IMR-90 (cell line): ENCODE measurements at regions not wholly inside any gene's neighbourhood (a gene's known extent, or its start where the extent isn't known, plus 50 kb on each side); places are given as distances from the start of the nearest gene placed in this dataset.

Source experiments
- ATAC-seq: fragments of 200-7000 bp; cut with Tn5 transposase; 2 replicates; pipeline ENCODE4 v1.9.1; 2020; ENCODE audit warnings: low read depth, mild to moderate bottlenecking, moderate library complexity
- BruUV-seq: library from RNA; stranded (reverse); fragments of 400-500 nt; replicated peaks from 2 replicates; lab custom pipeline; 2021; lab: Mats Ljungman, UMichigan
- CTCF ChIA-PET: fragments of 300-600 bp; formaldehyde crosslinking; extraction: SDS; loops from one replicate; lab custom pipeline; 2021; ENCODE audit warnings: antibody characterized with exemption; lab: Yijun Ruan, JAX
- POLR2A ChIA-PET: fragments of 300-600 bp; sonication (Branson Sonifier 250); formaldehyde crosslinking; loops from one replicate; lab custom pipeline; 2022; ENCODE audit warnings: antibody characterized with exemption; ENCODE audit not compliant: unreplicated experiment; lab: Charles Lee
- DNase-seq: peaks from one replicate; pipeline ENCODE4 v3.0.0; 2013
- H2AFZ ChIP-seq: replicated peaks from 2 replicates; pipeline ENCODE3; 2013; ENCODE audit warnings: low read length, mild to moderate bottlenecking; ENCODE audit not compliant: poor library complexity
- H2AK5ac ChIP-seq: 2 replicates; pipeline ENCODE4 v1.6.1; 2013; ENCODE audit warnings: low read depth, low read length, inconsistent platforms
- H2AK9ac ChIP-seq: replicated peaks from 2 replicates; pipeline ENCODE3; 2013; ENCODE audit warnings: mild to moderate bottlenecking, low read depth, low read length, moderate library complexity; ENCODE audit not compliant: poor library complexity
- H2BK120ac ChIP-seq: 2 replicates; pipeline ENCODE4 v1.6.1; 2013; ENCODE audit warnings: low read depth, low read length, inconsistent platforms
- H2BK15ac ChIP-seq: 3 replicates; pipeline ENCODE4 v1.6.1; 2013; ENCODE audit warnings: low read depth, low read length, inconsistent platforms
- H2BK20ac ChIP-seq: 2 replicates; pipeline ENCODE4 v1.6.1; 2013; ENCODE audit warnings: low read depth, mild to moderate bottlenecking, inconsistent platforms, low read length, moderate library complexity
- H2BK5ac ChIP-seq: 2 replicates; pipeline ENCODE4 v1.6.1; 2013; ENCODE audit warnings: mild to moderate bottlenecking, low read depth, low read length, inconsistent platforms; ENCODE audit not compliant: poor library complexity, severe bottlenecking
- H3K14ac ChIP-seq: replicated peaks from 2 replicates; pipeline ENCODE4 v1.6.1; 2013; ENCODE audit warnings: low read depth, low read length, inconsistent platforms
- H3K18ac ChIP-seq: 2 replicates; pipeline ENCODE4 v1.6.1; 2013; ENCODE audit warnings: low read depth, low read length, control low read depth
- H3K23ac ChIP-seq: 2 replicates; pipeline ENCODE4 v1.6.1; 2013; ENCODE audit warnings: low read depth, low read length, inconsistent platforms
- H3K27ac ChIP-seq: 2 replicates; pipeline ENCODE4 v1.5.1; 2013; ENCODE audit warnings: mild to moderate bottlenecking, control low read depth, low read length; ENCODE audit not compliant: insufficient read depth
- H3K27me3 ChIP-seq: 2 replicates; pipeline ENCODE4 v1.6.1; 2013; ENCODE audit warnings: low read length; ENCODE audit not compliant: control insufficient read depth, insufficient read depth
- H3K36me3 ChIP-seq: 2 replicates; pipeline ENCODE4 v1.6.1; 2013; ENCODE audit warnings: low read length, mixed read lengths; ENCODE audit not compliant: control insufficient read depth, insufficient read depth
- H3K4ac ChIP-seq: 2 replicates; pipeline ENCODE4 v1.6.1; 2013; ENCODE audit warnings: low read depth, low read length, inconsistent platforms
- H3K4me1 ChIP-seq: 2 replicates; pipeline ENCODE4 v1.6.1; 2013; ENCODE audit warnings: low read length, mixed read lengths; ENCODE audit not compliant: control insufficient read depth, insufficient read depth
- H3K4me2 ChIP-seq: 2 replicates; pipeline ENCODE4 v1.6.1; 2013; ENCODE audit warnings: low read depth, mild to moderate bottlenecking, control low read depth, low read length, moderate library complexity
- H3K4me3 ChIP-seq: 2 replicates; pipeline ENCODE4 v1.5.1; 2013; ENCODE audit warnings: low read depth, mild to moderate bottlenecking, control low read depth, low read length, moderate library complexity; ENCODE audit not compliant: insufficient read depth
- H3K56ac ChIP-seq: 2 replicates; pipeline ENCODE4 v1.6.1; 2013; ENCODE audit warnings: low read length, inconsistent platforms; ENCODE audit not compliant: insufficient read depth; ENCODE audit errors: extremely low read depth
- H3K79me1 ChIP-seq, 2 experiments: 2 replicates each; pipeline ENCODE4 v1.6.1; 2013; ENCODE audit warnings: low read length in 2 of 2, inconsistent platforms in 1 of 2, low read depth in 1 of 2
- H3K9ac ChIP-seq: 2 replicates; pipeline ENCODE4 v1.6.1; 2013; ENCODE audit warnings: low read depth, low read length, control low read depth
- H3K9me1 ChIP-seq: 2 replicates; pipeline ENCODE4 v1.6.1; 2013; ENCODE audit warnings: low read length, inconsistent platforms; ENCODE audit not compliant: insufficient read depth
- H3K9me3 ChIP-seq: 2 replicates; pipeline ENCODE4 v1.6.1; 2013; ENCODE audit warnings: low read length; ENCODE audit not compliant: control insufficient read depth, insufficient read depth
- H4K20me1 ChIP-seq: 2 replicates; pipeline ENCODE4 v1.6.1; 2013; ENCODE audit warnings: low read length, inconsistent platforms; ENCODE audit not compliant: insufficient read depth
- H4K5ac ChIP-seq: 2 replicates; pipeline ENCODE4 v1.6.1; 2013; ENCODE audit warnings: mild to moderate bottlenecking, low read depth, low read length, control low read depth
- H4K8ac ChIP-seq, 2 experiments: 2 replicates each; pipeline ENCODE4 v1.6.1; 2013; ENCODE audit warnings: low read depth in 2 of 2, low read length in 2 of 2, control low read depth in 1 of 2, inconsistent platforms in 1 of 2
- H4K91ac ChIP-seq: 2 replicates; pipeline ENCODE4 v1.6.1; 2013; ENCODE audit warnings: low read depth, low read length, inconsistent platforms; ENCODE audit not compliant: insufficient read depth
- BHLHE40 ChIP-seq: fragments of 150-350 bp; IDR thresholded peaks from 2 replicates; pipeline ENCODE4 v1.6.1; 2016; ENCODE audit warnings: mild to moderate bottlenecking, low read depth, low read length
- CEBPB ChIP-seq: IDR thresholded peaks from 2 replicates; pipeline ENCODE4 v1.6.1; 2012; ENCODE audit warnings: low read depth, low read length, improper control_type of control experiment
- CHD1 ChIP-seq: IDR thresholded peaks from 2 replicates; pipeline ENCODE4 v1.6.1; 2012; ENCODE audit warnings: low read depth, low read length, improper control_type of control experiment
- MAFK ChIP-seq: IDR thresholded peaks from 2 replicates; pipeline ENCODE4 v1.6.1; 2012; ENCODE audit warnings: low read depth, low read length, improper control_type of control experiment
- MAZ ChIP-seq: IDR thresholded peaks from 2 replicates; pipeline ENCODE4 v1.6.1; 2012; ENCODE audit warnings: low read depth, mild to moderate bottlenecking, low read length, improper control_type of control experiment, moderate library complexity, borderline replicate concordance
- MXI1 ChIP-seq: IDR thresholded peaks from 2 replicates; pipeline ENCODE4 v1.6.1; 2012; ENCODE audit warnings: low read depth, mild to moderate bottlenecking, low read length, moderate library complexity, borderline replicate concordance
- NFE2L2 ChIP-seq: fragments of 150-350 bp; IDR thresholded peaks from 2 replicates; pipeline ENCODE4 v1.6.1; 2016; ENCODE audit warnings: low read depth, mild to moderate bottlenecking, low read length
- POLR2A ChIP-seq: IDR thresholded peaks from 2 replicates; pipeline ENCODE4 v1.6.1; 2012; ENCODE audit warnings: mild to moderate bottlenecking, low read depth, low read length
- RCOR1 ChIP-seq: IDR thresholded peaks from 2 replicates; pipeline ENCODE4 v1.6.1; 2012; ENCODE audit warnings: mild to moderate bottlenecking, low read length, improper control_type of control experiment; ENCODE audit not compliant: insufficient replicate concordance
- RFX5 ChIP-seq: IDR thresholded peaks from 2 replicates; pipeline ENCODE4 v1.8.0; 2012; ENCODE audit warnings: low read depth, mild to moderate bottlenecking, low read length, moderate library complexity
- SMC3 ChIP-seq: fragments of 150-350 bp; IDR thresholded peaks from 2 replicates; pipeline ENCODE4 v1.6.1; 2016; ENCODE audit warnings: low read depth, mild to moderate bottlenecking, antibody characterized with exemption, low read length, moderate library complexity
- WGBS, 2 experiments: methylation state at CpG; one replicate each; pipeline versions ENCODE4 v1.1.5 to v1.1.7; 2013; ENCODE audit warnings: missing lambda C conversion rate in 2 of 2; ENCODE audit not compliant: insufficient read length in 1 of 2; ENCODE audit errors: extremely low coverage in 2 of 2; 5-methylcytosine and 5-hydroxymethylcytosine counted together
- dilution Hi-C: fragments of 300-500 bp; cut with HindIII; formaldehyde crosslinking; loops from one replicate; pipeline ENCODE4 v1.14.3; 2018; ENCODE audit warnings: low sequenced_read_pairs; ENCODE audit not compliant: unreplicated experiment
- in situ Hi-C: fragments of 300-500 bp; cut with MboI; formaldehyde crosslinking; loops from 3 replicates; pipeline ENCODE4 v1.14.3; 2019; ENCODE audit warnings: low sequenced_read_pairs, inconsistent platforms, mixed read lengths
- intact Hi-C: fragments of 100-400 bp; cut with micrococcal nuclease; formaldehyde crosslinking; loops from 2 replicates; pipeline ENCODE4 v1.10.0; 2022
- TF ChIP-seq, protein P1 (sequence below): fragments of 150-350 bp; IDR thresholded peaks from 2 replicates; pipeline ENCODE4 v1.6.1; 2016; ENCODE audit warnings: low read depth, mild to moderate bottlenecking, low read length, moderate library complexity, borderline replicate concordance
- TF ChIP-seq, protein P2 (sequence below): fragments of 150-350 bp; IDR thresholded peaks from 2 replicates; pipeline ENCODE4 v1.6.1; 2017; ENCODE audit warnings: mild to moderate bottlenecking, antibody characterized with exemption, low read length, low read depth
- TF ChIP-seq, protein P3 (sequence below): conservative IDR thresholded peaks from 2 replicates; pipeline ENCODE4 v1.5.1; 2012; ENCODE audit warnings: mild to moderate bottlenecking, low read depth, low read length, improper control_type of control experiment

DNA sequence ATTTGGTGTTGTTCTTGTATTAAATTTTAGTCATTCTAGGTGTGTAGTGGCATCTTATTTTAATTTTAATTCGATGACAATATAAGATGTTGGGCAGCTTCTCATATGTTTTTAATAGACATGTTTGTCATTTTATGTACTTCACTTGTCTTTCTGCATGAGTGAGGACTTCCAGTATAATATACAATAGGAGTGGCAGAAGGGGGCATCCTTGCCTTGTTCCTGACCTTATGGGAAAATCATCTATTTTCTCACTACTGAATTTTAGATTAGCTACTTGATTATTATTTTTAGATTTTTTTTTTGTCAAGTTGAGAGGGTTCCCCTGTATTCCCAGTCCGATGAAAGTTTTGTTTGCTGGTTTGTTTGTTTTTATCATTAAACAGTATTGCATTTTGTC, 495.2 kb upstream of the GRM3 start:
- Histone ChIP-seq H2AFZ (no peak overlapping the region), H3K9me1 (no peaks in the 10 kb centered on the region), H4K8ac (no peak overlapping the region), H3K56ac (no peak overlapping the region), H2BK20ac (no peak overlapping the region), H4K91ac (no peak overlapping the region), H3K27ac (no peak overlapping the region), H3K4me3 (no peak overlapping the region), H4K5ac (no peak overlapping the region), H2AK5ac (no peak overlapping the region), H3K27me3 (no peaks in the 10 kb centered on the region), H2BK15ac (no peak overlapping the region), H3K18ac (no peak overlapping the region), H4K20me1 (no peaks in the 10 kb centered on the region), H3K9me3 (peaks cover 12% of the 10 kb centered on the region; the same call in 1 of the 2 replicates), H2BK120ac (no peak overlapping the region), H3K23ac (no peak overlapping the region), H3K4ac (no peak overlapping the region), H3K14ac (no peak overlapping the region), H3K9ac (no peak overlapping the region), H3K4me1 (no peaks in the 10 kb centered on the region), H3K4me2 (no peak overlapping the region), H3K79me1 (no peaks in the 10 kb centered on the region), H3K36me3 (no peaks in the 10 kb centered on the region), H2BK5ac (no peak overlapping the region), H2AK9ac (no peak overlapping the region)
- intact Hi-C loops (no loop called here), dilution Hi-C loops (no loop called here), in situ Hi-C loops (no loop called here)
- DNase-seq: no peak
- no TSS peak for BruUV-seq
- no CpG with 5 or more reads among the region's 2 CpGs for WGBS, 2 experiments
- CTCF ChIA-PET: no interaction called here
- POLR2A ChIA-PET: no interaction called here
- no peak for ATAC-seq
- TF ChIP-seq MXI1 (no peak), CHD1 (no peak), MAZ (no peak), SMC3 (no peak), CEBPB (no peak), POLR2A (no peak), NFE2L2 (no peak), RCOR1 (no peak), MAFK (no peak), BHLHE40 (no peak), RFX5 (no peak)
- TF ChIP-seq, protein P1, sequence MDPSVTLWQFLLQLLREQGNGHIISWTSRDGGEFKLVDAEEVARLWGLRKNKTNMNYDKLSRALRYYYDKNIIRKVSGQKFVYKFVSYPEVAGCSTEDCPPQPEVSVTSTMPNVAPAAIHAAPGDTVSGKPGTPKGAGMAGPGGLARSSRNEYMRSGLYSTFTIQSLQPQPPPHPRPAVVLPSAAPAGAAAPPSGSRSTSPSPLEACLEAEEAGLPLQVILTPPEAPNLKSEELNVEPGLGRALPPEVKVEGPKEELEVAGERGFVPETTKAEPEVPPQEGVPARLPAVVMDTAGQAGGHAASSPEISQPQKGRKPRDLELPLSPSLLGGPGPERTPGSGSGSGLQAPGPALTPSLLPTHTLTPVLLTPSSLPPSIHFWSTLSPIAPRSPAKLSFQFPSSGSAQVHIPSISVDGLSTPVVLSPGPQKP: no peak
- TF ChIP-seq, protein P2, sequence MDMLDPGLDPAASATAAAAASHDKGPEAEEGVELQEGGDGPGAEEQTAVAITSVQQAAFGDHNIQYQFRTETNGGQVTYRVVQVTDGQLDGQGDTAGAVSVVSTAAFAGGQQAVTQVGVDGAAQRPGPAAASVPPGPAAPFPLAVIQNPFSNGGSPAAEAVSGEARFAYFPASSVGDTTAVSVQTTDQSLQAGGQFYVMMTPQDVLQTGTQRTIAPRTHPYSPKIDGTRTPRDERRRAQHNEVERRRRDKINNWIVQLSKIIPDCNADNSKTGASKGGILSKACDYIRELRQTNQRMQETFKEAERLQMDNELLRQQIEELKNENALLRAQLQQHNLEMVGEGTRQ: no peak
- TF ChIP-seq, protein P3, sequence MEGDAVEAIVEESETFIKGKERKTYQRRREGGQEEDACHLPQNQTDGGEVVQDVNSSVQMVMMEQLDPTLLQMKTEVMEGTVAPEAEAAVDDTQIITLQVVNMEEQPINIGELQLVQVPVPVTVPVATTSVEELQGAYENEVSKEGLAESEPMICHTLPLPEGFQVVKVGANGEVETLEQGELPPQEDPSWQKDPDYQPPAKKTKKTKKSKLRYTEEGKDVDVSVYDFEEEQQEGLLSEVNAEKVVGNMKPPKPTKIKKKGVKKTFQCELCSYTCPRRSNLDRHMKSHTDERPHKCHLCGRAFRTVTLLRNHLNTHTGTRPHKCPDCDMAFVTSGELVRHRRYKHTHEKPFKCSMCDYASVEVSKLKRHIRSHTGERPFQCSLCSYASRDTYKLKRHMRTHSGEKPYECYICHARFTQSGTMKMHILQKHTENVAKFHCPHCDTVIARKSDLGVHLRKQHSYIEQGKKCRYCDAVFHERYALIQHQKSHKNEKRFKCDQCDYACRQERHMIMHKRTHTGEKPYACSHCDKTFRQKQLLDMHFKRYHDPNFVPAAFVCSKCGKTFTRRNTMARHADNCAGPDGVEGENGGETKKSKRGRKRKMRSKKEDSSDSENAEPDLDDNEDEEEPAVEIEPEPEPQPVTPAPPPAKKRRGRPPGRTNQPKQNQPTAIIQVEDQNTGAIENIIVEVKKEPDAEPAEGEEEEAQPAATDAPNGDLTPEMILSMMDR: no peak
